ENCODE measurements at regions not wholly inside any gene's neighbourhood (a gene's known extent, or its start where the extent isn't known, plus 50 kb on each side); places are given as distances from the start of the nearest gene placed in this dataset.
"Not testable (repeated sequence)": the region's sequence is repeated elsewhere in the genome, so short reads cannot be mapped to it uniquely, and the experiment has no call there.

DNA sequence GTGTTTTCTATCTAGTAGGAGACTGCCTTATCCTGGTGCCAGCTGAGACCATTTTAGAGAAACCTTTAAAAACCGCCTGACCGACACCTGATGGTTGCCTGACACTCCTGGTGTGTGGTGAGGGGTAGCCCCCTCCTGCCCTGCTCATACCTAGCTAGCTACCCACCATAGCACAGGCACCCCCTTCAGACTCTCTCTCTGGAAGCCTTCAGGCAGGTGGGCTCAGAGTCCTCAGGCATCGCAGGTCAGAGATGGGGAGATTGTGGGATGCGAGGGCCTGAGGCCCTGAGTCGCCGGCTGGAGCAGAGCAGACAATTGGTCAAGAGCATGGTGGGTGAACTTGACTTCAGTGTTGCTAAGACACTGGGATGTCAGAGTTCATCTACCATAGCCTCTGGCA, 424.6 kb downstream of the BRD1 start:
- H3K4me3 ChIP-seq (ENCODE audit: low read length): no peak overlapping the region
- H3K4me1 ChIP-seq (ENCODE audit: insufficient read depth, low read length): no peaks in the 10 kb centered on the region
- no peaks in the 10 kb centered on the region for H3K9me3 ChIP-seq (ENCODE audit: low read depth, low read length)
- H3K27me3 ChIP-seq (ENCODE audit: insufficient read depth, low read length): no peaks in the 10 kb centered on the region

DNA sequence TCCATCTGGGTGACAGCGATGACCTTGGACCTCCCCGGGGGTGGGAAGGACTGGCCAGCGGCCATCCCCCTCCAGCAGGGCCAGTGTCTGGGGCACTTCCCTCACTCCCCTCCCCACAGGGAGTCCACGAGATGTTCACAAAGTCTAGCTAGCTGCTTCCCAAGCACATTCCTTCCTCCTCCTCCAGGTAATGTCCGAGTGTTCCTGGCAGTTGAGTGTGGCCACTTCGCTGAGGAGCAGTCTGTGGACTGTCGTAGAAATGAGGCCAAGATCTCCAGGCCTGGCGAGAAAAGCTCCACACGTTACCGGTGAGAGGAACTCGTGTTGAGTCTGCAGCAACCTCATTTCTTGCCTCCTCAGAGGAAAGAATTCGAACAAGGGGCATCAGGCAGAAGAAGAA, 425.5 kb downstream of the BRD1 start:
- H3K27me3 ChIP-seq (ENCODE audit: insufficient read depth, low read length): no peaks in the 10 kb centered on the region
- H3K4me3 ChIP-seq (ENCODE audit: low read length): no peak overlapping the region
- H3K9me3 ChIP-seq (ENCODE audit: low read depth, low read length): no peaks in the 10 kb centered on the region
- H3K4me1 ChIP-seq (ENCODE audit: insufficient read depth, low read length): no peaks in the 10 kb centered on the region

DNA sequence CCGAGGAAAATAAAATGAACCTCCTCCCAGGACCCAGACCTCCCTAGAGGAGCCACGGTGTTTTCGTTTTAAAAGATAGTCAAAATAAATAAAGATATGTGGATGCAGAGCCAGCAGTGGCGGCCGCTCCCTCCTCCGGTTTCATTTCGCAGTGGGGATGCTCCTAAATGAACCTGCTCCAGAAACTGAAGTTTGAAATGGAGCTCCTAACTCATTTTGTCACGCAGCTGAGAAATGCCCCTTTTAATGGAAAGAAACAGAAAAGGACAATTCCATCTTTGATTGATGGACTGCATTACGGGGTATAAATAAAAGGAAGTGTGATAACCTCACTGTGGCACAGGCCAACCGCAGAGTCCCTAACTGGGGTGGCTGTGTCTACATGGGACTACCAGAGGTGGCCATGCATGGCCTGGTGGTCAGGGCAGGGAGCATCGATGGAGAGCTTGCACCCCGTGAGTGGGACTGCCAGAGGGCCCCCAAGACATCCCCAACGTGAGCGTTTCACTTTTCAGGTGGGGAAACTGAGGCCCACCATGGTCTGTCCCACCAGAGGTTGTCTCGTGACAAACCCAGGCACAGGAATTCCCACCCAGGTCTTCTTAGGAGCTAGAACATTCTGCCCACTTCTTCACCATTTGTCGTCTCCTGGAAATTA, 426.6 kb downstream of the BRD1 start:
- Histone ChIP-seq H3K4me1 (ENCODE audit: insufficient read depth, low read length) (no peaks in the 10 kb centered on the region), H3K27me3 (ENCODE audit: insufficient read depth, low read length) (no peaks in the 10 kb centered on the region), H3K4me3 (ENCODE audit: low read length) (no peak overlapping the region), H3K9me3 (ENCODE audit: low read depth, low read length) (no peaks in the 10 kb centered on the region)

DNA sequence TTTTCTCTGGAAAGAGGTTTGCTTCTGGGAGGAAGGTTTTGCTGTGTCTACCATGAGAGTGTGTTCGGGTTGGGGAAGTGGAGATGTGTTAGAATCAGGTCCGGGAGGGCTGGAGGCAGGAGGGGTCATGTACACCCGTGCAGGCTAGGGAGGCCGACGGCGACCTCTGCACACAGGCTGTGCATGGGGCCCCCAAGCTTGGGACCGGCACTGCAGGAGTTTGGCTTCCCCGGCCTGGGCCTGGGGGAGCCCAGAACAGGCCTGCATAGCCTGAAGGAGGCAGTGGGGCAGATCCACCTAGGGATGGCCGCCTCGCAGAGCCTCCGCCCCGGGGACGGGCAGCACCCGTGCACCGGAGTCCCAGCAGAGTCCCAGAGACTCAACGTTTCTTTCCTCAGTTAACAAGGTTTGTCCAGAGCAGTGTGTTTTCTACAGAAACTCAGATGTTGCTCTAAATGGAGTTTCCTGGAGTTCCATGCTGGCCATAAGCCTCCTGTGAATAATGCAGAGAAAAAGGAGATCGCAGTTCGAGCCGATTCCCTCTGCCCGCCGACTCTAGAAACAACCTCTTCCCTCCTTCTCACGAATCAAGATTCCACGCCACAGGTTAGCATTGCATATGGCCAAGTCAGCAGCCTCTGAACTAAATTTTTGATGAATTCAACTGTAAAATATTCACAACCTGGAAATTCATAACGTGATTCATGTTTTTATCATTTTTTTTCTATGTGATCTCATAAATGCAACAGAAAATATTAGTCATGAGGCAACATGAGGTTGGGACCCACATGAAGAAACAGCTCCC, 427.3 kb downstream of the BRD1 start:
- no peaks in the 10 kb centered on the region for H3K9me3 ChIP-seq (ENCODE audit: low read depth, low read length)
- no peaks in the 10 kb centered on the region for H3K27me3 ChIP-seq (ENCODE audit: insufficient read depth, low read length)
- no peak overlapping the region for H3K4me3 ChIP-seq (ENCODE audit: low read length)
- no peaks in the 10 kb centered on the region for H3K4me1 ChIP-seq (ENCODE audit: insufficient read depth, low read length)

DNA sequence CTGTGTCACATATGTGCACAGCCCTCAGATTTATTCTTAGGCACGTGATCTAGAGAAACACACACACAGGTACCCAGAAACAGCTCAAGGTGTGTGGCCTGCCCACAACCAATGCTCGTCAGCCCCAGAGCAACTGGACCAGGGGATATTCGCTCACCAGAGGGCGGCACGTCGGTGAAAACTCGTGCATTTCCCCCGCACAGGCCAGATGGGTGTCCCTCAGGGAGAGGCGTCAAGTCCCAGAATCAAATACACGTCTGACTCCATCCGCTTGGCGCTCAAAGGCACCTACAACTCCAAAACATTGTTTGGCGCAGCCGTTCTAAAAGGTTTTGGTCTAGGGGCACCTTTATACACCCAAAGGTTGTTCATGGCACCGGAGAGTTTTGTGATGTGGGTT, 429.0 kb downstream of the BRD1 start:
- H3K27me3 ChIP-seq (ENCODE audit: insufficient read depth, low read length): no peaks in the 10 kb centered on the region
- no peaks in the 10 kb centered on the region for H3K9me3 ChIP-seq (ENCODE audit: low read depth, low read length)
- H3K4me3 ChIP-seq (ENCODE audit: low read length): no peak overlapping the region
- H3K4me1 ChIP-seq (ENCODE audit: insufficient read depth, low read length): no peaks in the 10 kb centered on the region

DNA sequence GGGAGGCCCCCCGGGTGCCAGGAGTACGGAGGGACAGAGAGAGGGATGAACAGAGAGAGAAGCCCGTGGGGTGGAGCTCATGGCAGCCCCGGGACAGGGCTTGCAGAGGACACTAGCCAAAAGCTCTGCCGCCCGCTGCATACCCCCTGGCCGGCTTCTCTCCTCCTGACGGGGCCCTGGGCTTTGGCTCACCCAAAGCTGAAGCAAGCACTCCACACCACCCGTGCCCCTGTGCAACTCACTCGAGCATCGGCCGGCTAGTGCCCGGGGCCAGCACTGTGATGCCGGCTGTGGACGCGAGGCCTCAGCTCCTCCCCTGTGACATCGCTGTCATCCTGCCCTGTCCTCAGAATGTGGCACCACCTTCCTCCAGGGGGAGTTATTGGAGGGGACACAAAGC, 429.6 kb downstream of the BRD1 start:
- H3K4me1 ChIP-seq (ENCODE audit: insufficient read depth, low read length): no peaks in the 10 kb centered on the region
- no peaks in the 10 kb centered on the region for H3K9me3 ChIP-seq (ENCODE audit: low read depth, low read length)
- H3K4me3 ChIP-seq (ENCODE audit: low read length): no peak overlapping the region
- H3K27me3 ChIP-seq (ENCODE audit: insufficient read depth, low read length): no peaks in the 10 kb centered on the region

DNA sequence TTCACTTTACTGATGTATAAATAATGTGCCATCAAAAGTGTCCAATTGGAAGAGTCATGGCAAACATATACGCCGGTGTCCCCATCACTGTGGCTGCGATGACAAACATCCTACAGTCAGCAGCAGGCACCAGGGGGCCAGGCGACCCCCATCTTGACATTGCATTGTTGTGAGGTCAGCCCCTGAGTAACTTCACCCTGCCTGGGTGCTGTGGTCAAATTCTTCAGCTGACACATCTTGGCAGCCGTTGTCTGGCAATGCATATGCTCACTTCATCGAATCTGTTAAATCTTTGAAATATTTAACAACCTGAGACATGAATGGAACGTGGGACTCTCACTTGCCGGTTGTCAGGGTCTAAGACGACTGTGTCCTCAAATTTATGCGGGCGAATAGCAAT, 430.9 kb downstream of the BRD1 start:
- no peaks in the 10 kb centered on the region for H3K9me3 ChIP-seq (ENCODE audit: low read depth, low read length)
- no peaks in the 10 kb centered on the region for H3K4me1 ChIP-seq (ENCODE audit: insufficient read depth, low read length)
- H3K27me3 ChIP-seq (ENCODE audit: insufficient read depth, low read length): no peaks in the 10 kb centered on the region
- no peak overlapping the region for H3K4me3 ChIP-seq (ENCODE audit: low read length)

DNA sequence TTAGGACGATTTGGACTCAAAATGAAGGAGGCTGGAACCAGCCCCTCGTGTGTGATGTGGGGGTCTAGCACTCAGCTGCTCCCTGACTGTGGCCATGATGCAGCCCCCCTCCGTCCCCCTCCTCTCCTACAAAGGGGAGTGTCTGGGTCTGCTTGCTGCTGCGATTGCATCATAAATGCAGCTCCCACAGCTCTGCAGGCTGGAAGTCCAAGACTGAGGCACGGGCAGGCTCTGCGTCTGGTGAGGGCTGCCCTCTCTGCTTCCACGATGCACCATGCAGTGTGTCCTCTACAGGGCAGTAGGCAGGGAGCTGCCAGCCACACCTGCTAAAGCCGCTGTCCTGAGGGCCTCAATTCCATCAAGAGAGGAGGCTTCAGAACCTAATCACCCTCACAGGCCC, 432.1 kb downstream of the BRD1 start:
- H3K9me3 ChIP-seq (ENCODE audit: low read depth, low read length): no peaks in the 10 kb centered on the region
- H3K4me3 ChIP-seq (ENCODE audit: low read length): no peak overlapping the region
- no peaks in the 10 kb centered on the region for H3K4me1 ChIP-seq (ENCODE audit: insufficient read depth, low read length)
- no peaks in the 10 kb centered on the region for H3K27me3 ChIP-seq (ENCODE audit: insufficient read depth, low read length)

DNA sequence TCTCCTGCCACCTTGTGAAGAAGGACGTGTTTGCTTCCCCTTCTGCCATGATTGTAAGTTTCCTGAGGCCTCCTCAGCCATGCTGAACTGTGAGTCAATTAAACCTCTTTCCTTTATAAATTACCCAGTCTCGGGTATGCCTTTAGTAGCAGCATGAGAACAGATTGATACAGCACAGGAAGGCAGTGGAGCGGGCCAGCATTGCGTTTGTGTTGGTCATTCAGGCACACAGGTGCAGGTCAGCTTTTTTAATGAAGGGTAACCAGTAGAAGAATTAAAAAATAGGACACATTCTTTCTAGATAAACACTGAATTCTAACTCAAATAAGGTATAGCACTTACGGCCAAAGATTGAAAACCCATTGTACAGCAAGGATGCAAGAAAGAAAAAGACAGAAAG, 432.6 kb downstream of the BRD1 start:
- H3K9me3 ChIP-seq (ENCODE audit: low read depth, low read length); H3K27me3 ChIP-seq (ENCODE audit: insufficient read depth, low read length); H3K4me3 ChIP-seq (ENCODE audit: low read length); H3K4me1 ChIP-seq (ENCODE audit: insufficient read depth, low read length): not testable (repeated sequence)

DNA sequence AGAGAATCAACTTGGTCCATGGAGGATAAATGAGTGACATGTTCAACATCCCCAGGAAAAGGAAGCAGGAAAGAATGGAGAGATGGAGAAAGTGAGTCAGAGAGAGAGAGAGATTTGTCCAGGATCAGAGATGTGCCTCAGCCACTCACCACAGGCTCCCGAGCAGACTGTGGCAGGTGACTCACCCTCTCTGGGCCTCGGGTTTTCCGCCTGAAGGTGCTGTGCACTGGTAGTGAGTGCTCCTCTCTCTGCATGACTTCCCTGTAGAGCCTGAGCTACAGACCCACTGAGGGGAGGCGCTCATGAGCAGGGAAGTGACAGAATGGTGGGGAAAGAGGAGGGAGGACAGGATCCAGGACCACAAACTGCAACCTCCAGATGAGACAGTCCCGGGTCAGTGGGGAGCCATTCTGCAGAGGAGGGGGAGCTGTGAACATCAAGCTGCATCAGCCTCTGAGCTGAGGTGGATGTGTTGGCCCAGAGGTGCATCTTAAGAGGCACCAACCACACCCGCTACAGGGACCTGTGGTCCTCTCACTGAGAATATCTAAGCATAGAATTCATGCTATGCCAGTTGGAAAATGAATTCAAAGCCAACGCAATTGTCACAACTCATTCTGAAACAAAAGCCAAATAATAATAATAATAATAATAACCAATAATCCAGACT, 433.4 kb downstream of the BRD1 start:
- no peaks in the 10 kb centered on the region for H3K27me3 ChIP-seq (ENCODE audit: insufficient read depth, low read length)
- H3K9me3 ChIP-seq (ENCODE audit: low read depth, low read length): no peaks in the 10 kb centered on the region
- H3K4me3 ChIP-seq (ENCODE audit: low read length): no peak overlapping the region
- no peaks in the 10 kb centered on the region for H3K4me1 ChIP-seq (ENCODE audit: insufficient read depth, low read length)

DNA sequence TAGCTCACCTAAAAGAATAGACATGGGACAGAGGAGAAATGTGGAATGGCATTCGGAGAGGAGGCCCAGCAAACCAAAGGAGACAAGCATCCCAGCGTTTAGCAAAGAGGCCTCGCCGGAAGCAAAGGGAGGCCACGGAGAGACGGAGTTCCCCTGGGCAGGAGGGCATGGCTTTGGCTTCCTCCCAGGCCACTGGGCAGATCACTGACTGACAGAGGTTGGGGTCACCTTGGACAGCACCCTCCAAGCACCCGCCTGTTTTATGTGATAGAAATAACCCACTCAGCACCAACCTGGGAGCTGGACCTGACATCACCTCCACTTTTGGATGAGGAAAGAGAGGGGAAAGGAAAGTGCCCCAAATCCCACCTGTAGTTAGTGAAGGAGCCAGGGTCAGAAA, 434.1 kb downstream of the BRD1 start:
- H3K27me3 ChIP-seq (ENCODE audit: insufficient read depth, low read length): no peaks in the 10 kb centered on the region
- H3K9me3 ChIP-seq (ENCODE audit: low read depth, low read length): no peaks in the 10 kb centered on the region
- no peak overlapping the region for H3K4me3 ChIP-seq (ENCODE audit: low read length)
- H3K4me1 ChIP-seq (ENCODE audit: insufficient read depth, low read length): no peaks in the 10 kb centered on the region

DNA sequence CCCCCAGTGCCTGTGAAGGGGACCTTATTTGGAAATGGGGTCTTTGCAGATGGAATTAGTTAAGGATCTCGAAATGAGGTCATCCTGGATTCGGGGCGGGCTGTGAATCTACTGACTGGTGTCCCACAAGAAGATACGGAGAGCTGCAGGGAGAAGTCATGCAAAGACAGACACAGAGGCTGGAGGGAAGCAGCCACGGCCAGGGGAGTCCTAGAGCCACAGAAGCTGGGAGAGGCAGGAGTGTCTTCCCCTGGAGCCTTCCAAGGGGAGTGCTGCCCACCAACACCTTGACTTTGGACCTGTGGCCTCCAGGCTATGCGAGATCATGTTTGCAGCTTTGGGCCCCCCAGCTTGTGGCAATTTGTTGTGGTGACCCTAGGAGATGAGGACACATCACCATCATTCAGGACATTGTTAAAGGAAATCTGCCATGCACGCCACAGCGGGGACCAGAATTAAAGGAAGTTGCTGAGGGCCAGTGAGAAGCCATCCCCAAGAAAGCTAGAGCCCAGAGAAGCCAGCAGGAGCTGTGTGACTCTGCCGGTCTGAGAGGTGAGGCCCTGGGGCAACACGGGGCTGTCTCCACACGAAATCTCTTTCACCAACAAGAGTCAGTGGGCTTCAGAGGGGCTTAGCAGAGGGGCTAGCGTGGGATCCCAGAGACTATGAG, 434.7 kb downstream of the BRD1 start:
- Histone ChIP-seq H3K9me3 (ENCODE audit: low read depth, low read length) (no peaks in the 10 kb centered on the region), H3K27me3 (ENCODE audit: insufficient read depth, low read length) (no peaks in the 10 kb centered on the region), H3K4me3 (ENCODE audit: low read length) (no peak overlapping the region), H3K4me1 (ENCODE audit: insufficient read depth, low read length) (no peaks in the 10 kb centered on the region)

DNA sequence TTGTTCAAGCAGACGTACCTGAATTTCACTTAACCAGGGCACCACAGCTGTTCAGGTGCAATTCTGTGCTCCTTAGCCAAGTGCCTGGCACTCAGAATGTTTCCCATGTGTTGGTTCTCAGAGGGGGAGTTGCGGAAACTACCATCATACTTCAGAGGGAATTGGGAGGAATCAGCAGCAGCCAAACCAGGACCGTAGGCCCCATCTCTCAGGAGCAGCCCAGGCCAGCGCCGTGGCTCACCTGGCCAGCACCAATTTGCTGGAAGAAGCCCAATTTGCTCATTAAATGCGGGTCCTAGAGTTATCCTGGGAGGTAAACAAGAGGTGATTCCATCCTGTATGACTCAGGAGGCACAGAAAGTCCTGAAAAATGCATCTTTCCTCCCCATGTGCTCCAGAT, 435.4 kb downstream of the BRD1 start:
- Histone ChIP-seq H3K4me1 (ENCODE audit: insufficient read depth, low read length) (no peaks in the 10 kb centered on the region), H3K4me3 (ENCODE audit: low read length) (no peak overlapping the region), H3K9me3 (ENCODE audit: low read depth, low read length) (no peaks in the 10 kb centered on the region), H3K27me3 (ENCODE audit: insufficient read depth, low read length) (no peaks in the 10 kb centered on the region)

DNA sequence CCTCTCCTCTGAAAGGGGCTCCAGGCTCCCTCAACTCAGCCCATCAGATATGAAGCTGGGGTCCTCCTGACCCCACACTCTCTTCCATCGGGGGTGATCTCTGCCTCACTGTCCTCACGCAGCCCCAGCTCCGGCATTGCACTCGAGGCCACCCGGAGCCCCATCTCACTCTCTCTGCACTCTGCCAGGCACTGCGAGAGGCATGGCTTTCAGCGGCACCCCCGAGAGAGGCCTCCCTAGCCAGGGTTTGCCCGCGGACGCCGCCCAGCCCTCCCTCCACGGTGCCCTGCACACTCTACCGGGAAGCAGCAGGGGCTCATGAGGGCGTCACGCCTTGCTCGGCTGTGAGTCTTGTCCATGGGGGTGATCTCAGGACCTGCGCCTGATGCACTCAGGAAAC, 436.2 kb downstream of the BRD1 start:
- Histone ChIP-seq H3K4me3 (ENCODE audit: low read length) (no peak overlapping the region), H3K9me3 (ENCODE audit: low read depth, low read length) (no peaks in the 10 kb centered on the region)

DNA sequence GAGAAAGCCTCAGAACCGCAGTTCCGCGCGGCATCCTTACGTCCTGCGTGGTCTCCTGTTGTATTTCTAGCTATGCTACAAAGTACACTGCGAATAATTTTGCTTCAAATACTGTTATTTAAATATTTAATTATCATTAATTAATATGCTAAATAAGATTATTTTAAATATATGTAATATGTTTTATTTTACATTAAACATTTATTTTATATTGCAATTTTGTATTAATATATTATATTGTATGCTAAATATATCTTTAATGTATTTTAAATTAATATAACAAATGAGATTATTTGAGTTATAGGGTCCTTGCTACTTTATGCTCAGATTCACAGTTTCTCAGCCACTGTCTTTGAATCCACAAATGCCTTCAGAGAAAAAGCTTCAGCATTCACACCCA, 436.7 kb downstream of the BRD1 start:
- Histone ChIP-seq H3K9me3 (ENCODE audit: low read depth, low read length) (no peaks in the 10 kb centered on the region), H3K4me1 (ENCODE audit: insufficient read depth, low read length) (no peaks in the 10 kb centered on the region), H3K27me3 (ENCODE audit: insufficient read depth, low read length) (no peaks in the 10 kb centered on the region), H3K4me3 (ENCODE audit: low read length) (no peak overlapping the region)

More for the DNA sequence above, 436.2 kb downstream of the BRD1 start:
- Histone ChIP-seq H3K4me1 (ENCODE audit: insufficient read depth, low read length) (no peaks in the 10 kb centered on the region), H3K27me3 (ENCODE audit: insufficient read depth, low read length) (no peaks in the 10 kb centered on the region)

Measured in mononuclear cell (primary cell).